AG04450 (cell line): ENCODE measurements at regions not wholly inside any gene's neighbourhood (a gene's known extent, or its start where the extent isn't known, plus 50 kb on each side); places are given as distances from the start of the nearest gene placed in this dataset.

Experiments
- CTCF ChIA-PET: fragments of 300-600, 350-600 bp; formaldehyde crosslinking; extraction: SDS; loops from one replicate; lab custom pipeline; 2022; ENCODE audit warnings: antibody characterized with exemption, inconsistent platforms; lab: Charles Lee
- POLR2A ChIA-PET: fragments of 350-600 bp; formaldehyde crosslinking; extraction: SDS; loops from one replicate; lab custom pipeline; 2021; ENCODE audit warnings: antibody characterized with exemption, inconsistent platforms; lab: Yijun Ruan, JAX
- DNase-seq: peaks from one replicate; pipeline ENCODE4 v3.0.0-alpha.2; 2011; ENCODE audit warnings: low read depth, low spot score
- H3K27ac ChIP-seq: one replicate; pipeline ENCODE4 v1.5.1; 2012; ENCODE audit warnings: low read depth, low read length, control low read depth
- H3K27me3 ChIP-seq: one replicate; pipeline ENCODE4 v1.6.0; 2012; ENCODE audit warnings: low read length; ENCODE audit not compliant: control insufficient read depth, insufficient read depth
- H3K4me3 ChIP-seq: 2 replicates; pipeline ENCODE4 v1.5.1; 2011; ENCODE audit warnings: mild to moderate bottlenecking, low read depth, low read length, control low read depth
- H3K9me3 ChIP-seq: 2 replicates; pipeline ENCODE4 v1.5.1; 2012; ENCODE audit warnings: low read length; ENCODE audit not compliant: control insufficient read depth, insufficient read depth
- TF ChIP-seq, protein P1 (sequence below): IDR thresholded peaks from 2 replicates; pipeline ENCODE4 v1.5.1; 2011; ENCODE audit warnings: low read depth, low read length, control low read depth, inconsistent platforms

DNA sequence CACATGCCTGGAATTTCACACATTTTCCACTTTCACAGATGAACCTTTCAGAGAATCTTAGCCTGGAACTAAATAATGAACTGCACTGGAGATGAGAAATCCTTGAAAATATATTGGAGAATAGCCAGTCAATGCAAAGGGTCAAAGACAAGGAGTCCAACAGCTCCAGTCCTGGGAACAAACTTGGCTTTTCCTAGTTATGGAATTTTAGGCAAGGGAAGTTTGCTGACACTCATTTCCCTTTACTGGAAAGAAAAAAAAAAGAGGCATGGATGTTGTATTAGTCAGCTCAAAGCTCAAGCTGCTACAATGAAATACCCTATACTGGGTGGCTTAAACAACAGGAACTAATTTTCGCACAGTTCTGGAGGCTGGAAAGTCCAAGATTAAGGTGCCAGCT is 690.8 kb upstream of the ARPP21 start:
- ChIA-PET CTCF (no interaction called here), POLR2A (no interaction called here)
- no peak overlapping the region for H3K4me3 ChIP-seq
- DNase-seq, result no peak
- no peak overlapping the region for H3K27ac ChIP-seq
- TF ChIP-seq, protein P1, sequence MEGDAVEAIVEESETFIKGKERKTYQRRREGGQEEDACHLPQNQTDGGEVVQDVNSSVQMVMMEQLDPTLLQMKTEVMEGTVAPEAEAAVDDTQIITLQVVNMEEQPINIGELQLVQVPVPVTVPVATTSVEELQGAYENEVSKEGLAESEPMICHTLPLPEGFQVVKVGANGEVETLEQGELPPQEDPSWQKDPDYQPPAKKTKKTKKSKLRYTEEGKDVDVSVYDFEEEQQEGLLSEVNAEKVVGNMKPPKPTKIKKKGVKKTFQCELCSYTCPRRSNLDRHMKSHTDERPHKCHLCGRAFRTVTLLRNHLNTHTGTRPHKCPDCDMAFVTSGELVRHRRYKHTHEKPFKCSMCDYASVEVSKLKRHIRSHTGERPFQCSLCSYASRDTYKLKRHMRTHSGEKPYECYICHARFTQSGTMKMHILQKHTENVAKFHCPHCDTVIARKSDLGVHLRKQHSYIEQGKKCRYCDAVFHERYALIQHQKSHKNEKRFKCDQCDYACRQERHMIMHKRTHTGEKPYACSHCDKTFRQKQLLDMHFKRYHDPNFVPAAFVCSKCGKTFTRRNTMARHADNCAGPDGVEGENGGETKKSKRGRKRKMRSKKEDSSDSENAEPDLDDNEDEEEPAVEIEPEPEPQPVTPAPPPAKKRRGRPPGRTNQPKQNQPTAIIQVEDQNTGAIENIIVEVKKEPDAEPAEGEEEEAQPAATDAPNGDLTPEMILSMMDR, result no peak
- H3K27me3 ChIP-seq, result no peaks in the 10 kb centered on the region
- H3K9me3 ChIP-seq, result peaks cover 3% of the 10 kb centered on the region

DNA sequence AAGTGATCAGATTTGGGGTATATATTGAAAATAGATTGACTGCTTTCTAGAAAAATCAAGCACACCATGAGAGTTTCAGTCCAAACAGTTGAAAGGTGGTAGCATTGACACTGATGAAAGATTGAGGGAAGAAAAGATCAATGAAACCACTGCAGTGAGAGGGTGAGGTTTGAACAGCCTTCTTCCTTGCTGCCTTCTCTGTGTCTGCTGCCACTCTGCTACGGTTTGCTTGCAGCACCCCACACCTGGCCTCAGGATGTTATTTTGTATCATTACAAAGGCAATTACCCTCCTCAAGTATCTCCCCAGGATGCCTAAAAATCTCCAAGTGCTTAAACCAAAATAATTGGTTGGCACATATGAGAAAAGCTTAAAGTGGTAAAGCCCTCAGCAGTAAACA is 683.6 kb upstream of the ARPP21 start:
- Histone ChIP-seq H3K27ac (no peak overlapping the region), H3K27me3 (no peaks in the 10 kb centered on the region), H3K4me3 (no peak overlapping the region), H3K9me3 (peaks cover 6% of the 10 kb centered on the region)
- POLR2A ChIA-PET, result no interaction called here
- no peak for DNase-seq
- TF ChIP-seq, protein P1, result no peak
- CTCF ChIA-PET, result no interaction called here

DNA sequence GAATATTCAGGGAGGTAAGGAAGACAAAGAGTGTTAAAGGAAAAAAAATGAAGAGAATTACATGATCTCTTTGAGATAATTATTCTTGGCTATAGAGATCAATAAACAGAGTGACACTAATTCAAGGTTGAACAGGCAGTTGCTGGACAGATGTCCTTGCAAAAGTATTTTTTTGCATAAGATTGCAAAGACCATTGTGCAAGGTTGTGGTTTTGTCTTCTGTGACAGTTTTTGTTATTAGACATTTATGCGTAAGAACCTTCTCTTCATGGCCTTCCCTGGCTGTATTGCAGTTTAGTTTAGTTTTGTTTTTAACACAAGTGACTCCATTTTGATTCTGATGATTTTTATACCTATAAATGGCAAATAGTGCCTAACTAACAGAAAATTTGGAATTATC is 682.8 kb upstream of the ARPP21 start:
- H3K27me3 ChIP-seq, result no peaks in the 10 kb centered on the region
- TF ChIP-seq, protein P1, result no peak
- no peak overlapping the region for H3K27ac ChIP-seq
- no peak overlapping the region for H3K4me3 ChIP-seq
- CTCF ChIA-PET, result no interaction called here
- DNase-seq, result no peak
- H3K9me3 ChIP-seq, result peaks cover 6% of the 10 kb centered on the region
- POLR2A ChIA-PET, result no interaction called here

DNA sequence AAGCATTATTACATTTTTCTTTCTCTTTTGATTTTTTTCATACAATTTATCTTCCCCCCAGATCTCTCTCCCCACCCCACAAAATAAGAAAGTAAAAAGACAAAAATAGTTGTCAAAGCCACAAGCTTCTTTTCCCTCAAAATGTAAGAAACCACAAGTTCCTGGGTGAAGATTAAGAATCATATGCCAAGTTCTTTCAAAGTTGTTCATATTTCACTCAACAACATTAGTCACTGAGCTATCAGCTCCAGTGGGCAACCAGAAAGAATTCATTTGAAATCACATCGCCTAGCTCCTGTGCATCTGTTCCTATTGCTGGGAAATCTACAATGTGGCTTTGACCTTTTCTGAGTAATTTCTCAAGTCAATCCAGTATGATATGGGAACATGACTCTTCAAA is 681.6 kb upstream of the ARPP21 start:
- Histone ChIP-seq H3K4me3 (no peak overlapping the region), H3K27me3 (no peaks in the 10 kb centered on the region), H3K27ac (no peak overlapping the region), H3K9me3 (peaks cover 3% of the 10 kb centered on the region; the same call in 1 of the 2 replicates)
- POLR2A ChIA-PET, result no interaction called here
- no peak for DNase-seq
- TF ChIP-seq, protein P1, result no peak
- CTCF ChIA-PET, result no interaction called here

DNA sequence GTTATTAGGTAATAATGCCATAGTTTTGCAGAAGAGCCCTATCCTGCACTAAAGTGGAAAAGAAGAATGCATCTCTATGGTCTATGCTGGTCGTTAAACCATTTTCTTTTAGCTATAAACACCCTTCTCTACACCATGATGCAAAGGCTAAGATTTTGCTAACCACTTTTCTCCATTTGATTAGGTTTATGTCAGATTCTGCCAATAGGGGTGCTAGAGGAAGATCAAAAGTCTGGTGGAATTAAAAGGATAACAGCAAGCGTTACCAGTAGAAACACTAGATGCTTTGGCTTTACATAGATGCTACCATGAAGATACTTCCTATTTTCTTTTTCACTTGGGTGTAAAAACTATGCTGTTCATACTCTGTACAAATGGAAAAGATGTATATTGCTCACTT is 669.8 kb upstream of the ARPP21 start:
- ChIA-PET CTCF (no interaction called here), POLR2A (no interaction called here)
- Histone ChIP-seq H3K4me3 (no peak overlapping the region), H3K9me3 (no peaks in the 10 kb centered on the region), H3K27ac (no peak overlapping the region), H3K27me3 (no peaks in the 10 kb centered on the region)
- DNase-seq, result no peak
- TF ChIP-seq, protein P1, result no peak
